OCI-LY3 (cell line): ENCODE measurements at regions not wholly inside any gene's neighbourhood (a gene's known extent, or its start where the extent isn't known, plus 50 kb on each side); places are given as distances from the start of the nearest gene placed in this dataset.

ENCODE experiments used
- EZH2phosphoT487 ChIP-seq: fragments of 200-600 bp; shearing (Covaris generic); IDR thresholded peaks from 2 replicates; pipeline ENCODE4 v1.6.1; 2018; ENCODE audit warnings: antibody characterized with exemption, mixed run types, low read depth
- TF ChIP-seq, protein P1 (sequence below): fragments of 200-600, 300-600 bp; sonication (generic); IDR thresholded peaks from 2 replicates; pipeline ENCODE4 v1.5.1; 2014; ENCODE audit warnings: antibody characterized with exemption, low read length, low read depth

DNA sequence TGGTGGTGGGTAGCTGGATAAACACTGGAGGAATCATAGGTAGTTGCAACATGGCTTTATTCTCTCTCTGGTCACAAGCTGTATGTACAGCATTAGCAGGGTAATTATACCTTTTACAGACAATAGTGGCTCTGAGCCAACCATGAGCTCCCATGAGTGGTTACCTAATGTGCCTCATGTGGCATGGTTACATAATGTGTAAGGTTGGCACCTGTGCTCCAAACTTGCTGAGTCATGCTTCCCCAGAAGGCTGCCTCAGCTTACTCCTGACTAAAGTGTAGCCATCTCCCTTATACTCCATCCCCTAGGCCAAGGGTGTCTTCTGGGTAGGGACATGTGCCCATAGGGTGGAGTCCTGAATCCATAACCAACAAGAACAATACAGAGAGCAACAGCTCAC is 345.3 kb upstream of the SEMA3C start:
- TF ChIP-seq, protein P1, sequence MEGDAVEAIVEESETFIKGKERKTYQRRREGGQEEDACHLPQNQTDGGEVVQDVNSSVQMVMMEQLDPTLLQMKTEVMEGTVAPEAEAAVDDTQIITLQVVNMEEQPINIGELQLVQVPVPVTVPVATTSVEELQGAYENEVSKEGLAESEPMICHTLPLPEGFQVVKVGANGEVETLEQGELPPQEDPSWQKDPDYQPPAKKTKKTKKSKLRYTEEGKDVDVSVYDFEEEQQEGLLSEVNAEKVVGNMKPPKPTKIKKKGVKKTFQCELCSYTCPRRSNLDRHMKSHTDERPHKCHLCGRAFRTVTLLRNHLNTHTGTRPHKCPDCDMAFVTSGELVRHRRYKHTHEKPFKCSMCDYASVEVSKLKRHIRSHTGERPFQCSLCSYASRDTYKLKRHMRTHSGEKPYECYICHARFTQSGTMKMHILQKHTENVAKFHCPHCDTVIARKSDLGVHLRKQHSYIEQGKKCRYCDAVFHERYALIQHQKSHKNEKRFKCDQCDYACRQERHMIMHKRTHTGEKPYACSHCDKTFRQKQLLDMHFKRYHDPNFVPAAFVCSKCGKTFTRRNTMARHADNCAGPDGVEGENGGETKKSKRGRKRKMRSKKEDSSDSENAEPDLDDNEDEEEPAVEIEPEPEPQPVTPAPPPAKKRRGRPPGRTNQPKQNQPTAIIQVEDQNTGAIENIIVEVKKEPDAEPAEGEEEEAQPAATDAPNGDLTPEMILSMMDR: no peak
- TF ChIP-seq EZH2phosphoT487: no peak
